HG03066 (cell line): ENCODE measurements at regions not wholly inside any gene's neighbourhood (a gene's known extent, or its start where the extent isn't known, plus 50 kb on each side); places are given as distances from the start of the nearest gene placed in this dataset.
"Not testable (repeated sequence)": the region's sequence is repeated elsewhere in the genome, so short reads cannot be mapped to it uniquely, and the experiment has no call there.

Source experiments
- ATAC-seq: cut with Tn5 transposase; IDR thresholded peaks from one replicate; pipeline ENCODE4 v1.9.1; 2021; ENCODE audit warnings: low read depth; ENCODE audit not compliant: unreplicated experiment

DNA sequence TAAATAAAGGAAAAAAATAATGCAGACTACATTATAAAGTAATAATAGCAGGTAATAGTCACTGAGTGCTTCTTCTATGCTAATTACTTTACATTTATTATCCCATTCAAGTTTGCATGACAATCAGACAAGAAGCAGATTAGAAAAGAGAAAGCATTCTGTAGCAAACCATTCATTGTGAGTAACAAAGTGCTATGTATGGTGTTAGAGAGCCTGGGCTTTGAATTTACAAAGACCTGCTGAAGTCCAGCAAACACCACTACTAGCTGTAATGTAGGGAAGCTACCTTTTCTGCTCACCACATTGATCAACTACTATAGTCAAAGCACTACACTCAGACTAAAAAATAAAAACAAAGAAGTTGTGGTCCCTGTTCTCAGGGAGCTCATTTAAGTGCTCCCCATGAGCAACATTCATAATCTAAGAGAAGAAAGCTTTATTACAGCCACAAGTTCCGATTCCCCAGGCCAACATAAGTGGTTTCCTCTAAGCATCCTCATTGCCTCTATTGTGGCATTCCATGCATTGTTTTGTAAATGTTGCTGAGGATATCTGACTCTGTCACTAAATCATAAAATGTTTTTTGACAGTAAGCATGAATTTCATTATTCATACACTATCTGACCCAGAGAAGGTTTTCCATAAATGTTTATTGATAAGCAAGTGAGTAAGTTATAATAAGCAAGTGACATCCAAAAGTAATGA, 108.5 kb downstream of the FOXD4L6 start:
- not testable (repeated sequence) for ATAC-seq

DNA sequence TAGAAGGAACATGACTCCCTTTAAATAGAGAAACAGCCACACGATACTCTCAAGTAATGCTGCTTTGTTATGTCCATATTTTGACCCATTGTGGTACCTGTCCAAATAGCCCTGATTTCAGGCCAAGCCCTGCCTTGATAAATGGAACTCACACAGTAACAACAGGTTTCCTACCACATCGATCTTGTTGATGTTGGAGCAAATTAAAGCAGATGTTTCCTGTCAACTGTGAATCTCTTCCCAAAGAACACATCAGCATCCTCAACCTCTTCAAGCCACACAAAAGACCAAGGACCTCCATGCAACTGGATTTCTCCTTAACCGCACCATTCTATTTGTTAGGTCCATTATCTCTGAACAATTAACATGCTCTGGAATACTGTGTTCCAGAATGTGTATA, 109.5 kb downstream of the FOXD4L6 start:
- ATAC-seq = not testable (repeated sequence)

DNA sequence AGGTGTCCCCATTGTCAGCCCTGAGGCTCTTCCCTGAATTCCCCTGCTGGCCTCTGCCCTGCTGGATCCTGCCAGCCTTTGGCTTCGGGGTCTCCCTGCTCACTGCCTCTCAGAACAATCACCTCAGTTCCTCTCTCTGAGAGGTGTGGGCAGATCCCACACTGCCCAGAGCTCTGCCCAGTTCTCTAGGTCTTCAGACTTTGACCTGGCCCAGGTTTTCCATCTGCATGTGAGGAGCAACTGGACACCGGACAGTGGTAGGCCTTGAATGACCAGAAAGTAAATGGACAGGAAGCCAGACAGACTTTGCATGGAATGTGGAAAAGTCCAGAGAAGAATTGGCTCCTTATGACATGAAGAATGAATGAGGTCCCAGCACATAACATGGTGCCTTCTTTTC, 111.8 kb downstream of the FOXD4L6 start:
- ATAC-seq = not testable (repeated sequence)

DNA sequence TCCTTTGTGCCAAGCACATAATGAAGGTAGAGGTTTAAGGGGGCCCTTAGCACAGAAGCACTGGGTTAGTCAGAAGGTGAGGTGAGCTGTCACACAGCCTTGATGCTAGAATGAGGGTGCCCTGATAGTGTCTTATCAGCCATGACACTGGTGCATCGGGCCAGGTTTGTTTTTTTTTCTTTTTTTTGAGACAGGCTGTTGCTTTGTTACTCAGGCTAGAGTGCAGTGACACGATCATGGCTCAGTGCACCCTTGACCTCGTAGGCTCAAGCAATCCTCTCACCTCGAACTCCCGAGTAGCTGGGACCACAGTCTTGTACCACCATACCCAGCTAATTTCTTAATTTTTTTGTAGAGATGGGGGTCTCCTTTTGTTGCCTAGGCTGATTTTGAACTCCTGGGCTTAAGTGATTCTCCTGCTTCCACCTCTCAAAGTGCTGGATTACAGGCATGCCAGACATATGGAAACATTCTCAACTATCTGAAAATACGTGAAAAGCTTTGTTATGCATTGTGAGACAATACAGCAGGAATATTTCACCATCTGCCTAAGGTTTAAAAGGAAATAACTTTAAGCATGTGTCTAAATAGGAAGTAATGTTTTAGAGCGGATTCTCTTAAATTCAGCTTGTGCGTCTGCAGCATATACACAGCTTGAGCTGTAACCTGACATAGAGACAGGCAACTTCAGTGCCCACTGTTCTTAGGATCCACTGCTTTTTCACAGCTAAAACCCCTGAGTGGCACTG, 128.4 kb downstream of the FOXD4L6 start:
- ATAC-seq = not testable (repeated sequence)

DNA sequence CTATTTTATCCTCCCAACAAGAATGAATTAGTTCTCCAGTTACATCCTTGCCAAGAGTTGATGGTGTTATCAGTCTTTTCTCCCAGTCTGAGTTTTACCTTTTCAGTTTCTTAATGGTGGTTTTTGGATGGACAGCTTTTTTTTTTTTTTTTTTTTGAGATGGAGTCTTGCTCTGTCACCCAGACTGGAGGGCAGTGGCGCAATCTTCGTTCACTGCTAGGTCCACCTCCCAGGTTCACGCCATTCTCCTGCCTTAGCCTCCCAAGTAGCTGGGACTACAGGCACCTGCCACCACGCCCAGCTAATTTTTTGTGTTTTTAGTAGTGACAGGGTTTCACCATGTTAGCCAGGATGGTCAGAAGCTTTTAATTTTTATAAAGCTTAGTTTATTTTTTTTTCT, 133.0 kb downstream of the FOXD4L6 start:
- ATAC-seq = not testable (repeated sequence)

DNA sequence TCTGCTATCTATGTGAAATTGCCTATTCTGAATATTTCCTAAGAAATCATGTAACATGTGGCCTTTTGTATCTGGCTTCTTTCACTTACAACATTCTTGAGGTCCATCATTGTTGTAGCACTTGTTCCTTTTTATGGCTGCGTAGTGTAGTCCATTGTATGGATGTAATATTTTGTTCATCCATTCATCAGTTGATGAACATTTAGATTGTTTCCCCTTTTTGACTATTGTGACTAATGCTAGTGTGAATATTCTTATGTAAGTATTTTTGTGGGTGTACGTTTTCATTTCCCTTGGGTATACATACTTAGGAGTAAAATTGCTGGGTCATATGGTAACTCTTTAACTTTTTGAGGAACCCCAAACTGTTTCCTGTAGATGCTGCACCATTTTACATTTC, 134.6 kb downstream of the FOXD4L6 start:
- not testable (repeated sequence) for ATAC-seq

DNA sequence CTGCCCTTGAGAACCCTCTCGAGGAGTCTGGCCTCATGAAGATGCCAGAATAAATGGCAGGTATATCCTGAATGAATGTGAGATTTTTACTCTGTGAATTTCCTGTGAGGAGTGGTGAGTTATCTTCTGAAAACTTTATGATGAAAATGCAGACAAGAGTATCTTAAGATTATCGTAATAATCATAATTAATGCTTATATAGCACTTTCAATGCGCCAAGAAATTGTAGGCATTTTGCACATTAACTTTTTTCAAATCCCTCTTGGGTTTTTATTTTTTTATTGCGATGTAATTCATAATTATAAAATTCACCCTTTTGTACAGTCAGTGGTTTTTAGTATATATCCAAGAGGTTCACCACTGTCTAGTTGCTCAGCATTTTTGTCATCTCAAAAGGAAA, 135.1 kb downstream of the FOXD4L6 start:
- not testable (repeated sequence) for ATAC-seq

DNA sequence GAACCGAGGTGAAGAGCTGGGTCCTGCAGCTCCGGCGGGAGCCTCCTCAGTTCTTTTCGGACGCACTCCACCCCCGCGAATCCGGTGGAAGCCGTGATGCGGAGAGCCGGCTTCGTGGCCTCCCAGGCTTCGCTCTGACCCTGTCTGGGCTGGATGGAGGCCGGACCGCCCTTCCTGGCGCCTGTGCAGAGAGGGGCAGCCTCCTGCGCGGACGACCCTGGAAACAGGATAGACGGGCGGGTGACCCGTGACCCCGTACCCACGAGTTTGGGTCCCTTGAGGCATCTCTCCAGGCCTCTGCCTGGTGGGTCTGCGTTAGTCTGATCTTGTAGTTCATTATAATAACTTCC, 136.0 kb downstream of the FOXD4L6 start:
- peak; percentile 27 for ATAC-seq

DNA sequence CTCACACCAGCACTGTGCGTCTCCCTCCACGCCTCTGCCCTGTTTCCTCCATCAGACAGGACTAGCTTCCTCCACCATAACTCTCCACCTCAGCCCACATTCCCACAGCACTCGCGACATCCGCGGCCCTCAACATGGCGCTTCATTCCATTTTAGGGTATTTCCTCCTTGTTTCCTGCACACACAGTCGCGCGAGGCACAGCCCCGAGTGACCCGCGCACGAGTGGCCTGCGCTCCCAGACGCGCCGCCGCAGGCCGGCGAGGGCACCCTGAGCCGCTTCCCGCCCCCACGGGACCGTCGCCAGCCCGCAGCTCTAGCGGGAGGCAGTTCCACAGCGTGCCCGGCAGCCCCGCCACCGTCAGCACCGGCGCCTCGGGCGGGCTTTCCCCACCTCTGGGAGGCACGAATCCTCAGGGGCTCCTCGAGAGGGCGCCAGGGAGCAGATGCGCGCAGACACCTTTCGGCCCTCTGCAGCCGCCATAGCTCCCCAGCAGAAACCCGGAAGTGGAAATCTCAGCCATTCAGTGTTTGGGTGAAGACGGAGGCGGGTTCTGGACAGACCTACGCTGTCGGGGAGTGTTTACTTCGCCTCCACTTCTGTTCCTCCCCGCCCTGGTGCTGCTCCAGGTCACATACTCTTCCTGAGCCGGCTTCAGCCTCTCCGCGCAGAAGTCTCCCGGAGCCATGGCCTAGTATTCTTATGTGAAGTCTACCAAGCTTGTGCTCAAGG, 136.6 kb downstream of the FOXD4L6 start:
- peak; percentile 100 for ATAC-seq

DNA sequence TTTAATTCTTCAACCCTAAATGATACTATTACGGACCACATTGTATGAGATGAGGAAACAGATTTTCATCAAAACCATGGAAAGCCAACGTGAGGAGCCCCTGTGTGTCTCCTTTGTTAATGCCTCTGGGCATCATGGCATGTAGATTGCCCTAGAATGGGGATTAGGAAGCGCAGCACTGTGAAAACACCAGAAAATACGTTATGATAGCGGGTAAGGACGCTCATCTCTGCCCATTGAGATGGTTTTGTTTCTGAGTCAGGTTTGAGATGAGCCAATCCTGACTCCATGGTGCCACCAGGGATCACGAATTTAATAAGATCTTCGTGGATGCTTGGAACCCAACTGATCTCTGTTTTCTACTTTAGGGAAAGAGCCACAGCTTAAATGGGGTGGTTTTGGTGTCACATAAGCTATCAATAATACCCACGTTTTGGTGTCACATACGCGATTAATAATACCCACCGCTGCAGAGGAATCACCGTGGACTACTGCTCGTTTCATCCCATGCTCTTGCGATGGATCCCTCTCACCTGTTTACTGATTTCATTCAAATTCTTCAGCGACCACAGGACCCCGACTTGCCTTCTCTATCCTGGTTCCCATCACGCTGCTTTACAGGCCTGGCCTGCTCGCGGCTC, 137.3 kb downstream of the FOXD4L6 start:
- ATAC-seq = not testable (repeated sequence)

DNA sequence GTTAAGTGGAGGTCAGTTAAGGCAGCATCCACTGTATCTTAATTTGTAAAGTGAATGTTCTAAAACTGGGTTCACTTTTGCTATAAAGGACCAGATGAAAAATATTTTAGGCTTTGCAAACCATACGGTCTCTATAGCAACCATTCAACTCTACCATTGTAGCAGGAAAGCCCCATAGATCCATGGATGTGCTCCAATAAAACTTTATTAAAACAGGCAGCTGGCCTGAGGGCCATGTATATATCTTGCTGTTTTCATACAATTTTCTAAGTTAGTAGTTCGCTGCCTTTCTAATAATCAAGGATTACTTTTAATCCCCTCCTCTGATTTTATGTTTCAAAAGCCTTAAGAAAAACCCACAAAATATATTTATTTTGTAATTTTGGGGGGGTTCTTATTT, 142.1 kb downstream of the FOXD4L6 start:
- not testable (repeated sequence) for ATAC-seq

DNA sequence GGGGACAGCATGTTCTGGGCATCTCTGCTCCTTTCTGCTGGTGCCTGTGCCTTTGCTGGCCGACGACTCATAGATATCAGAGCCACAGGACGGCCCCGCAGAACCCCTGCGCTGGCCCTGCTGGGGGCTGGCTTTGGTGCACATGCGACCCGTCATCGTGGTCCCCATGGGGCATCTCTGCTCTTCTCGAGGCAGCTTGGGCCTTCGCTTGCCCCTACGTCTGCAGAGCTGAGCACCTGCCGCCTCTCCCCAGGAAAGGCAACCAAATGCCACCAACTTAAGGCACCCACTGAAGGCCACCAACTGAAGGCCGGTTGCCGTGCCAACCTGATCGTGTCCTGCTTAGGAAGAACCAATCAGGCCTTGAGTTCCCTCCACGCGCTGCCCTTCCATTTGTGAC, 153.1 kb downstream of the FOXD4L6 start:
- ATAC-seq = not testable (repeated sequence)

DNA sequence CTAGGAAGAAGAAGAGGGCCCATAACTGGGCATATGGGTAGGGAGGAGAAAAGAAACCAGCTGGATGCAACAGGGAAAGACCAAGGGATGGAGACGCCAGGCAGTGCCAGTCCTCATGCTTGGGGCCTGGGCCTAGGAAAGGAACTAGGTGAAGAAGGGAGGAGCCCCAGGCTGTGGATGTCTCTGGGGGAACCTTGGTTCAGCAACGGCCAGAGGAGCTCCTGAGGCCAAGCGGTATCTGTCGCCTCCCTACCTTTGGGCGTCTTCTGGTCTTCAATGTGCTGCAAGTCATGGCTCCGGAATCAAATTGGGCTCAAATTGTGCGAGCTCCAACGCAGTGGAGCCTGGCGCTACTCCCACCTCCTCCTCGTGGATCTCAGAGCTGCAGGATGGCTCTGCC, 153.6 kb downstream of the FOXD4L6 start:
- not testable (repeated sequence) for ATAC-seq

DNA sequence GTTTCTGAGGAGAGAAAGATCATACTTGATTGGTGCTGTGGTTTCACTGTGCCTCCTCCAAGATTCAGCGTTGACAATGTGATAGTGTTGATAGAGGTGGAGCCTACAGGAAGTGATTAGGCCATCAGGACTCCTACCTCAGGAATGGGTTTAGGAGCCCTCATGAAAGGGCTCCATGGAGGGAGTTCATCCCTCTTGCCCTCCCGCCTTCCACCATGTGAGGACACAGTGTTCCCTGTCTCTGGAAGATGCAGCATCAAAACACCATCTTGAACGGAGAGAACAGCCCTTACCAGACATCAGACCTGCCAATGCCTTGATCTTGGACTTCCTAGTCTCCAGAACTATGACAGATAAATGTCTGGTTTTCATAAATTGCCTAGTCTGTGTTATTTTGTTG, 156.7 kb downstream of the FOXD4L6 start:
- not testable (repeated sequence) for ATAC-seq

DNA sequence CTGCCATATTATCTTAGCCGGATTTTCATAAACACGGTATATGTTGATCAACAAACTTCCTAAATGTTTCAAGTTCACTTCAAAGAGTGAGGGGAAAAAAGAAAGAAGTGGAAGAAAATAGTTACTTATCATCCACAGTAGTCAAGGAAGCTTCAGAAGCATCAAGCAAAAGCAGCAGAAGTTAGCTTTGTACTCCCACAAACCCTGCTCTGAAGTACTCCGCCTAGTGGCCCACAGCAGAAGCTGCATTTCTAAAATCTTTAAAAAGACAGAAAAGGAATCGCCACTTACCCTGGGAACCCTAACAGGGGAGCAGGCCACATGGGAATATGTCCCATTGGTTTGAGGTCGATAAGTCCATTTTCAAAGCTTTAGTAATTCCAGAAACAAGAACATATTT, 158.1 kb downstream of the FOXD4L6 start:
- ATAC-seq = not testable (repeated sequence)

DNA sequence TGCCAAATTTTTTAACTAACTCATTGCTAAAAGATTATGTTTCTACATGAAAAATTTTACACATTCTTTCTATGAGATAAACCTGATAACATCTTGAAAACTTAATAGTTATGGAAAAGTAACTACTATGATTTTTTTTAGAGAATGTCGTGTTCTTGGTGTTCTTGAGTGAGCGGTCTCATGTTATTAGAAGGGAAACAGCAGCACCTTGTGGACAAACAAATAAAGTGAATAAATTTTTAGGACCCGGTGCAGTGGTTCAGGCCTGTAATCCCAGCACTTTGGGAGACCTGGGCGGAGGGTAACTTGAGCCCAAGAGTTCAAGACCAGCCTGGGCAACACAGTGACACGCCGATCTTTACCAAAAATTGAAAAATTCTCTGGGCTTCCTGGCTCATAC, 166.0 kb downstream of the FOXD4L6 start:
- ATAC-seq = not testable (repeated sequence)

DNA sequence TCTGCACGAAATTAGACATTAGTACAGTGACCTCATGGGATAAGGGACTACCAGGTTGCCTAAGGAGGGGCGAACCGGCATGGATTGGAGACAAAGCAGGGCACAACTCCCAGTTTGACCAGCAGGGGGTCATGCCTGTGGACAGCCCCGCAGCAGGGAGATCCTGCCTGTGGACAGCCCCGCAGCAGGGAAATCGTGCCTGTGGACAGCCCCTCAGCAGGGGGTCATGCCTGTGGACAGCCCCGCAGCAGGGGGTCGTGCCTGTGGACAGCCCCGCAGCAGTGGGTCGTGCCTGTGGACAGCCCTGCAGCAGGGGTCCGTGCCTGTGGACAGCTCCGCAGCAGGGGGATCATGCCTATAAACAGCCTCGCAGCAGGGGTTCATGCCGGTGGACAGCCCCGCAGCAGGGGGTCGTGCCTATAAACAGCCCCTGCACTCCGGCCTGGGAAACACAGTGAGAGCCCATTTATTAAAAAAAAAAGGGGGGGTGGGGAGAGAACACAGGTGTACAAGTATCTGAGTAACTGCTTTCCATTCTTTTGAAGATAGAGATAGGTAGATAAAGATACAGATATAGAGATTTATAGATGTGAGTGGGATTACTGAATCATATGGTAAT, 176.5 kb downstream of the FOXD4L6 start:
- ATAC-seq = not testable (repeated sequence)

DNA sequence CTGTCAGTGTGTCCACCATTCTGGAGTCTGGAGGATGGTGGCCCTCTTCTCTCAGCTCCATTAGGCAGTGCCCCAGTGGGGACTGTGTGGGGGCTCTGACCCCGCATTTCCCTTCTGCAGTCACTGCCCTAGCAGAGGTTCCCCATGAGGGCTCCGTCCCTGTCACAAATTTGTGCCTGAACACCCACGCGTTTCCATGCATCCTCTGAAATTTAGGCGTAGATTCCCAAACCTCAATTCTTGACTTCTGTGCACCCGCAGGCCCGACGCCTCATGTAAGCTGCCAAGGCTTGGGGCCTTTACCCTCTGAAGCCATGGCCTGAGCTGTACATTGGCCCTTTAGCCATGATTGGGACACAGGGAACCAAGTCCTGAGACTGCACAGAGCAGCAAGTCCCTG, 182.3 kb downstream of the FOXD4L6 start:
- ATAC-seq = not testable (repeated sequence)

DNA sequence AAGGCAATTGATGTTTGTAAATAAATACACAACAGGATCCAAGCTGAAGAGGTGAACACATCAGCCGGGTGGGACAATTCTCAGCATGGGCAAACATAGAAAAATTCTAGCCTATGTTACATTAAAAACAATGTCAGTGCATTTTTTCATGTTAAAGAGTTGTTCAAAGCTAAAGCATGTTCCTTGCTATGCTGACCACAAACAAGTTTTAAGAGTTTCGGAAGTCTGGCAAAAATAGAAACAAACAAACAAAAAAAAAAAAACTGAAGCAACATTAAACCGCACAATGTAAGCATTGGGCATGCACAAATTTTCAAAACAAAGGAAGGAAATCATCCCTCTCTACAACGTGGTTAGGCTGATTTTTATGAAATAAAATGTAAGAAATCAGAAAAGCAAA, 185.8 kb downstream of the FOXD4L6 start:
- ATAC-seq = not testable (repeated sequence)

DNA sequence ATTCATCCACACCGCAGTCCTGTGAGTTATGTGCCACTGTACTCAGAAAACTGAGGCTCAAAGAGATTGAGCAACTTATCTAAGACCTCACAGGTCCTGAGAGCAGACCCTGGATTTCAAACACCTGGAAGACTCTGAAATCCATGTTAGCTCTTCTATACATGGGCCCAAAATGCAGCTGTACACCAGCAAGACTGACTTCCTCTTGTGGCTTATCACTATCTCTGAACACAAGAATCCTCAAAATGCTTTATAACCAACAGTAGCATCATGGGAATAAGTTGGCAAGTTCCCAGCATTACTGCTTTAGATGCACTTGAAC, 188.6 kb downstream of the FOXD4L6 start:
- ATAC-seq = not testable (repeated sequence)
